DMS53 (cell line): ENCODE measurements at regions not wholly inside any gene's neighbourhood (a gene's known extent, or its start where the extent isn't known, plus 50 kb on each side); places are given as distances from the start of the nearest gene placed in this dataset.

Experiments used
- DNase-seq: peaks from one replicate; lab custom pipeline; 2025; lab: John Stamatoyannopoulos, UW

DNA sequence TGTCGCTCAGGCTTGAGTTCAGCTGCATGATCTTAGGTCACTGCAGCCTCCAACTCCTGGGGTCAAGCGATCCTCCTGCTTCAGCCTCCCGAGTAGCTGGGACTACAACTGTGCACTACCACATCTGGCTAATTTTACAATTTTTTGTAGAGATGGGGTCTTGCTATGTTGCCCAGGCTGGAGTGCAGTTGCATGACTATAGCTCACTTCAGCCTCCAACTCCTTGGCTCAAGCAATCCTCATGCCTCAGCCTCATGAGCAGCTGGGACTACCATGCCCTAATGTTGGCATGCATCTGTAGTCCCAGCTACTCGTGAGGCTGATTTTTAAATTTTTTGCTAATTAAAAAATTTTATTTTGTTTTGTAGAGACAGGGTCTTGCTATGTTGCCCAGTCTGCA is 101.9 kb upstream of the NPTX2 start:
- DNase-seq: no peak

GRCh38 chr7:98514211-98515031 is 102.7 kb upstream of the NPTX2 start:
- no peak for DNase-seq

GRCh38 chr7:98511175-98511574 is 105.9 kb upstream of the NPTX2 start:
- no peak for DNase-seq

DNA sequence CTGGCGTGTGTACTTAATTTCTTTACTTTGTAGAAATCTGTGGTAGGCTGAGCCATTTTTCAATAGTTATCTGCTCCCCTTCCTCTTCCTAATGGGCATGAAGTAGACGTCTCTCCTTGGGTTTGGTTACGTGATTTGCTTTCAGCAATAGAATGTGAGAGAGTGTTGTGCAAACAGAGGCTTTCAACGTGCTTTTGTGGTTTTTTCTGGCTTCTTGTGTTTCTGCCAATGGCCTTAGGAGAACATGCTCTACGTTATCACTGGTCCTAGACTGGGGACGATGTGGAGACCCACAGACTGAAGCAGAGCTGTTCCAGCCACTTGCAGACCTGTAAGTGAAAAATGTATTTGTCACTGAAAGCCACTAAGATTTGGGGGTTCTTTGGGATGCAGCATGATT is 107.2 kb upstream of the NPTX2 start:
- DNase-seq: no peak

- no peak for DNase-seq
Observed at GRCh38 chr7:98506471-98506870, 105.6 kb upstream of the BAIAP2L1 start.

- DNase-seq: no peak
Observed at GRCh38 chr7:98500764-98501163, 99.9 kb upstream of the BAIAP2L1 start.

DNA sequence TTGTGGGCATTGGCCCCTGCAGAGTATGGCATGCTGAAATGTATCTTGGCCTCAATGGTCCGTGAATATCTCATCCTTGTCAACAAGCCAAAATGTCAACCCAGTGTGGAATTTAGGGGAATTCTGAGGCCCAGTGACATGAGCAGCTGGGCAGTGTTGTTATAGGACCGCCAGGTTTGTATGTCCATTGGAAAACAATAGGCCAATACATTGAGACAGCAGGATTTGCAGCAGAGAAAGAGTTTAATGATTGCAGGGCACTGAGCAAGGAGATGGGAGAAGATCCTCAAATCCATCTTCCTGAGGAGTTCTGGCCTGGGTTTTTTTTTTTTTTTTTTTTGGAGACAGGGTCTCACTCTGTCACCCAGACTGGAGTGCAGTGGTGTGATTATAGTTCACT is 95.7 kb upstream of the BAIAP2L1 start:
- no peak for DNase-seq

- DNase-seq: no peak
Observed at GRCh38 chr7:98495200-98495955, 94.5 kb upstream of the BAIAP2L1 start.

- no peak for DNase-seq
Observed at GRCh38 chr7:98493030-98493778, 92.3 kb upstream of the BAIAP2L1 start.

DNA sequence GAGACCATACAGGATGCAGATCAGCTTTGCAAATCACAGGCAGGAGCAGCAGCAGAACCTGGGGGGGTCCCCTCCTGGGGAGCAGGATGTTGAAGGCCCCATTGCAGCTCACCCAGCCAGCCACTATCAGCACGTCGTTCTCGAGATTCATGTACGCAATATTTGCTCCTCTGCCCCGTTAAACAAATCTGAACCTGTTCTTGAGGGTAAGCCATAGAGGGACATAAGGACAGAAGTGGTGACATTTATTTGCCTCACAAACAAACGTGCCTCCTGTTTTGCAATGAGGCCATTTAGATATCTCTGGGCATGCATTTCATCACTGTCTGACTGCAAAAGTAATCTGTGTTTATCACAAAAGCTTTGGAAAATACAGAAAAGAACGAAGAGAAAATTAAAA is 87.3 kb upstream of the BAIAP2L1 start:
- no peak for DNase-seq

- no peak for DNase-seq
Observed at GRCh38 chr7:98483964-98484545, 83.2 kb upstream of the BAIAP2L1 start.

DNA sequence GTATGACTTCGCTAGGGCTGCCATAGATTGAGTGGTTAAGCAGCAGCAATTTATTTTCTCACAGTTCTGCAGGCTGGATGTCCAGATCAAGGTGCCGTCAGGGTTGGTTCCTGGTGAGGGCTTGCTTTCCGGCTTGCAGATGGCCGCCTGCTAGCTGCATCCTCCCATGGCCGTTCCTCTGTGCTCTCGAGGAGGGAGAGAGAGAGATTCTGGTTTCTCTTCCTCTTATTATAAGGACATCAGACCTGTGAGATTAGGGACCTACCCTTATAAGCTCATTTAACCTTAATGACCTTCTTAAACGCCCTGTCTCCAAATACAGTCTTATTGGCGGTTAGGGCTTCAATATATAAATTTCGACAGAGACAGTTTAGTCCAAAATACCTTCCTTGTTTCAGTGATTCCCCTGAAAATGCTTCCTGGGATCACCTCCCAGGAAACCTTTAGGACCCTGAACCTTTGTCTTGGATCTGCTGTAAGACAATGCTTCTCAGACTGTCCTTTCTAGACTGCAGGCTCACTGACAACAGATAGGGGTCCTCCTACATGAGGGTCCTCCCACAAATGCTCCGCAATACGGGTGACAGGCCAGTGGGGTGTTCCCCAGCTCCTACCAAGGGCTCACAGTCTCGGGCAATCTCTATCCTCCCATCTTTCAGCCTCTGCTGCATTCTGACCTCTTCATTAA is 82.5 kb upstream of the BAIAP2L1 start:
- DNase-seq: no peak

GRCh38 chr7:98479318-98479717 is 78.4 kb upstream of the BAIAP2L1 start:
- DNase-seq: no peak

GRCh38 chr7:98475352-98475751 is 74.5 kb upstream of the BAIAP2L1 start:
- no peak for DNase-seq

- DNase-seq: no peak
Observed at GRCh38 chr7:98474558-98474957, 73.7 kb upstream of the BAIAP2L1 start.

GRCh38 chr7:98472521-98472954 is 71.6 kb upstream of the BAIAP2L1 start:
- no peak for DNase-seq

GRCh38 chr7:98470485-98471240 is 69.8 kb upstream of the BAIAP2L1 start:
- peak; percentile 27 for DNase-seq

GRCh38 chr7:98469088-98469487 is 68.2 kb upstream of the BAIAP2L1 start:
- no peak for DNase-seq

- no peak for DNase-seq
Observed at GRCh38 chr7:98467570-98468312, 66.9 kb upstream of the BAIAP2L1 start.

GRCh38 chr7:98465022-98465421 is 64.1 kb upstream of the BAIAP2L1 start:
- no peak for DNase-seq
